ENCODE measurements at regions not wholly inside any gene's neighbourhood (a gene's known extent, or its start where the extent isn't known, plus 50 kb on each side); places are given as distances from the start of the nearest gene placed in this dataset.
"Not testable (repeated sequence)": the region's sequence is repeated elsewhere in the genome, so short reads cannot be mapped to it uniquely, and the experiment has no call there.

DNA sequence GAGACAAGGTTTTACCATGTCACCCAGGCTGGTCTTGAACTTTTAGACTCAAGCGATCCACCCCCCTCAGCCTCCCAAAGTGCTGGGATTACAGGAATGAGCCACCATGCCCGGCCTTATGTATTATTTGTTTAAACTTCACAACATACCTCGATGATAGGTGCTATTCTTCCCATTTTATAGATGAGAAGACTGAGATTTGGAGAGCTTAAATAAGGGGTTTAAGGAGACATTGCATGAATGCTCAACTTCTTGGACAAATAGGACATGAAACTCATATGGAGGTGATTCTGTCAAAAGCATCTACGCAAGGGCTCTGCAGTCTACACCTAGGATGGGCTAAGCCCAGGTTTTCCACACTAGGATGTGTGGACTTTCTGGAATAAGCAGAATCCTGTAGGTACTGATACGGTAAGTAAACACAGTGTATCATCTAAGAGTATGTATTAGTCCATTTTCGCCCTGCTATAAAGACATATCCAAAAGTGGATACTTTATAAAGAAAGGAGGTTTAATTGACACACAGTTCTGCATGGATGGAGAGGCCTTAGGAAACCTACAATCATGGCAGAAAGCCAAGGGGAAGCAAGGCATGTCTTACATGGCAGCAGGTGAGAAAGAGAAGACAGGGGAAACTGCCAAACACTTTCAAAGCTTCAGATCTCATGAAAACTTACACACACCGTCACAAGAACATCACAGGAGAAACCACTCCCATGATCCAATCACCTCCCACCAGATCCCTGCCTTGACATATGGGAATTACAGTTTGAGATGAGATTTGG, 62.8 kb upstream of the CAPRIN1 start:
- no peak for DNase-seq (ENCODE audit: low spot score)

DNA sequence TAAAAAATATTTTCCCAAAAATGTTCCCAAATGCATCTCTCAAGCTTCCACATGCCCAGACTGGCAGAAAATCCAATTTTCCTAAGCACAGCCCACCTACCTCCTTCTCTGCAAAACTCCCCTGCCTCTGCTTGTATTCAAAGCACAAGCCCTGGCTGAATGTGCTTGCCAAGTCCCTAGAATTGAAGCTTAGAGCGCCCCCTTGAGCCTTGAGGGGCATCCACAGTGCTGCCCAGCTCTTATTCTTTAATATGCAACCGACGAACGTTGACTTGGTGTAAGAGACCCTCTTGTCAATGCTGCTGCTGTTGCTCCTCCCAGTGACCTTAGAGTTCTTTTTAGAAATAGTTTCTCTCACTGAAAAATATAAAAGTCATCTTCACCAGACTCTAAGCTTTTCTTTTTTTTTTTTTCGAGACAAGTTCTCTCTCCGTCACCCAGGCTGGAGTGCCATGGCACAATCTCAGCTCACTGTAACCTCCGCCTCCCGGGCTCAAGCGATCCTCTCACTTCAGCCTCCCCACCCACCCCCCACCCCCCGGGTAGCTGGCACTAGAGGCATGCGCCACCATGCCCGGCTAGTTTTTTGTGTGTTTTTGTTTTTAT, 63.5 kb upstream of the CAPRIN1 start:
- peak; percentile 82 for DNase-seq (ENCODE audit: low spot score)
- TF ChIP-seq, protein P1, sequence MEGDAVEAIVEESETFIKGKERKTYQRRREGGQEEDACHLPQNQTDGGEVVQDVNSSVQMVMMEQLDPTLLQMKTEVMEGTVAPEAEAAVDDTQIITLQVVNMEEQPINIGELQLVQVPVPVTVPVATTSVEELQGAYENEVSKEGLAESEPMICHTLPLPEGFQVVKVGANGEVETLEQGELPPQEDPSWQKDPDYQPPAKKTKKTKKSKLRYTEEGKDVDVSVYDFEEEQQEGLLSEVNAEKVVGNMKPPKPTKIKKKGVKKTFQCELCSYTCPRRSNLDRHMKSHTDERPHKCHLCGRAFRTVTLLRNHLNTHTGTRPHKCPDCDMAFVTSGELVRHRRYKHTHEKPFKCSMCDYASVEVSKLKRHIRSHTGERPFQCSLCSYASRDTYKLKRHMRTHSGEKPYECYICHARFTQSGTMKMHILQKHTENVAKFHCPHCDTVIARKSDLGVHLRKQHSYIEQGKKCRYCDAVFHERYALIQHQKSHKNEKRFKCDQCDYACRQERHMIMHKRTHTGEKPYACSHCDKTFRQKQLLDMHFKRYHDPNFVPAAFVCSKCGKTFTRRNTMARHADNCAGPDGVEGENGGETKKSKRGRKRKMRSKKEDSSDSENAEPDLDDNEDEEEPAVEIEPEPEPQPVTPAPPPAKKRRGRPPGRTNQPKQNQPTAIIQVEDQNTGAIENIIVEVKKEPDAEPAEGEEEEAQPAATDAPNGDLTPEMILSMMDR (IDR thresholded peaks at IDR 0.05; ENCODE audit: extremely low read depth, missing control alignments), result peak; percentile 84

More for the DNA sequence above, 62.8 kb upstream of the CAPRIN1 start:
- TF ChIP-seq, protein P1 (IDR thresholded peaks at IDR 0.05; ENCODE audit: extremely low read depth, missing control alignments), result no peak

DNA sequence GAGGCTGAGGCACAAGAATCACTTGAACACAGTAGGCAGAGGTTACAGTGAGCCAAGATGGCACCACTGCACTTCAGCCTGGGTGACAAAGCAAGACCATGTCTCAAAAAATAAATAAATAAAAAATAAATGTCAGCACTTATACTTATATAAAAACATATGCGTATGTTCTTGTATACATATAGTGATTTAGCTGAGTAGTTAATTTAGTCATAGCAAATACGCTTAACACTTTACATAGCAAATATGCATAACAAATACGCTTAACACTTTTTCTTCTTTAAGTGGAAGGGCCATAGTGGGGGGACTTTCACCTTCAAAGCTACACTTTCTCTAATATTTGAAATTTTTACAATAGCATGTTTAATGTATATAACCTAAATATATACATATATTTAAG, 64.0 kb upstream of the CAPRIN1 start:
- TF ChIP-seq, protein P1 (IDR thresholded peaks at IDR 0.05; ENCODE audit: extremely low read depth, missing control alignments), result no peak
- no peak for DNase-seq (ENCODE audit: low spot score)

DNA sequence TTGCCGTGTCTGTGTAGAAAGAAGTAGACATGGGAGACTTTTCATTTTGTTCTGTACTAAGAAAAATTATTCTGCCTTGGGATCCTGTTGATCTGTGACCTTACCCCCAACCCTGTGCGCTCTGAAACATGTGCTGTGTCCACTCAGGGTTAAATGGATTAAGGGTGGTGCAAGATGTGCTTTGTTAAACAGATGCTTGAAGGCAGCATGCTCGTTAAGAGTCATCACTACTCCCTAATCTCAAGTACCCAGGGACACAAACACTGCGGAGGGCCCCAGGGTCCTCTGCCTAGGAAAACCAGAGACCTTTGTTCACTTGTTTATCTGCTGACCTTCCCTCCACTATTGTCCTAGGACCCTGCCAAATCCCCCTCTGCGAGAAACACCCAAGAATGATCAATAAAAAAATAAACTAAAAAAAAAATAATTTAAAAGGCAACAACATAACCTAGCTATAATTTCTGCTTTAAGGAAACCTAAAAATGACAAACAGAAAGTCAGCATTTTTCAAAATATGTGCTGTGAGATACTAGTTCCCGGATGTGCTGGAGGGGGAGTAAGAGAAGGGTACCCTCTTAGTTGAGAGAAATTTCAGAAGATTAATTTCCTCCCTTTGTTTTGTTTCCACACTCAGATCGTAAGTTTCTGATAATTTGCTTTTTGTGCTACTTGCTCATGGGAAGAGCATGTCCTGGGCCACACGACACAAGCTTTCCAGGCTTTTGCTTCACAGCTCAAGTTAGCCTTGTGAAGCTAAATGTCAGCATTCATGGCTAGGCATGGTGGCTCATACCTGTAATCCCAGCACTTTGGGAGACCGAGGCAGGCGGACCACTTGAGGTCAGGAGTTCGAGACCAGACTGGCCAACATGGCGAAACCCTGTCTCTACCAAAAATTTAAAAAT, 64.7 kb upstream of the CAPRIN1 start:
- DNase-seq (ENCODE audit: low spot score), result not testable (repeated sequence)

DNA sequence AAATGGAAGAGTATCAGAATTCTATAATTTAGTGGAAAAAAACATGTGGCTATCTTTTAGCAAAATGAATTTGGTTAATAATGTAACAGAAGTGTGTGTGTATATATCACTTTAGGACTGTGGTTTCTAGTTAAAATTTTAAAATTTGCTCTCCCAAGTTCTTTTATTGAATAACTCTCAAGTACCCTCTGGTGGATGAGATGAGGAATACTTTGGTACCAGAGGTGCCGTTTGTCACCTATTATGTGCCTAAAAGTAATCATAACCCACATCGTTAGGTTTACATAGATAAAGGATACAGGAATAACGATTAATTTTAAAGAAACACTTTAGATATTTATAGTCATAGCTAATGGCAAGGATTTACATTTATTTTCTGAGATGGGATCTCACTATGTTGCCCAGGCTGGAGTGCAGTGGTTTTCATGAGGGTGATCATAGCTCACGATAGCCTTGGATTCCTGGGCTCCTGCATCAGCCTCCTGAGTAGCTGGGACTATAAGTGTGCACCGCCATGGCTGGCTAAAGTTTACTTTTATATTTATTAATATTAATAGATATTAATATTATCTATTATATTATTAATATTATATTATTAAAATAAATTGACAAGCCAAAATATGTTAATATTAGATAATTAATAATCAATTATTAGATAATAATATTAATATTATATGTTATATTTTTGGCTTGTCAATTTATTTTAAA, 66.7 kb upstream of the CAPRIN1 start:
- no peak for DNase-seq (ENCODE audit: low spot score)
- TF ChIP-seq, protein P1 (IDR thresholded peaks at IDR 0.05; ENCODE audit: extremely low read depth, missing control alignments), result no peak

DNA sequence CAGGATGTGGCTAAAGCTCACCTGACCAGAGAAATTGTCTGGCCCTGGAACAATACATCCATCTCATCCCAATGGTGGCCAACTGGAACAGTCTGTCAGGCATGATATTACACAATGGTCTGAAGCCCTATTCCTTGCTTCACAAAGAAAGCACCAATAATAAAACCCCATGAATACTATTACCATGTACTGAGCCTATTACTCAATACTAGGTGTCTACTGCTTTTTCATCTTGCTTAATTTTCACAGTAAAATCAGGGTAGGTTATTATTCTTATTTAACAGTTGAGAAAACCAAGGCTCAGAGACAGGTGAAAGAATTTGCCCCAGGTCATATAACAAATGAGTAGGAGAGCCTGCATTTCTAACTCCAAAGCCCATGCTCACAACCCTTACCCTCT, 68.9 kb upstream of the CAPRIN1 start:
- TF ChIP-seq, protein P1 (IDR thresholded peaks at IDR 0.05; ENCODE audit: extremely low read depth, missing control alignments), result no peak
- DNase-seq (ENCODE audit: low spot score), result no peak

DNA sequence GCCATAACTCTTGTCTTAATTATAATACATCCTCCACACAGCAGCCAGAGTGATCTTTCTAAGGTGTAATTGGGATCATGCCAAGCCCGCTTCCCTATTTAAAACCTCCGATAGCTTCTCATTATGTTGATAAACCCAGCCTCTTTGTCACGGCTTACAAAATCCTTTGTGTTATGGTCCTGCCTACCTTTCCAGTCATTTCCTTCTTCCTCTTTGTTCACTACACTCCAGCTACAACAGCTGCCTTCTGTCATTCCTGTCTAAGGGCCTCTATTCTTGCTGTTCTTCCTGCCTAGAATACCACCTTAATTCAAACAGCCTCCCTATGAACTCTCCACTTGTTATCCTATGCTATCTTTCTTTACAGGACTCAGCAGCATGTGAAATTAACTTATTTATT, 70.6 kb upstream of the CAPRIN1 start:
- TF ChIP-seq, protein P1 (IDR thresholded peaks at IDR 0.05; ENCODE audit: extremely low read depth, missing control alignments), result no peak
- DNase-seq (ENCODE audit: low spot score), result no peak
